CD14-positive monocyte (primary cell): ENCODE measurements at regions not wholly inside any gene's neighbourhood (a gene's known extent, or its start where the extent isn't known, plus 50 kb on each side); places are given as distances from the start of the nearest gene placed in this dataset.

Experiments
- DNase-seq, 3 donors: peaks; one replicate each; pipeline ENCODE4 v3.0.0-alpha.2; 2011 to 2022
- H2AFZ ChIP-seq: 2 replicates; pipeline ENCODE4 v1.6.0; 2012; ENCODE audit warnings: mild to moderate bottlenecking, low read depth, low read length, inconsistent platforms; ENCODE audit not compliant: insufficient read depth, poor library complexity, severe bottlenecking
- H3K27ac ChIP-seq, 2 donors: 1 replicate in 1 of 2; 2 replicates in 1 of 2; pipeline ENCODE4 v1.5.1; 2012 to 2013; ENCODE audit warnings: low read length in 2 of 2, control low read depth in 1 of 2, inconsistent platforms in 1 of 2, low read depth in 1 of 2, mild to moderate bottlenecking in 1 of 2
- H3K27me3 ChIP-seq, 2 donors: one replicate each; pipeline versions ENCODE4 v1.6.0 to v1.6.1; 2011 to 2013; ENCODE audit warnings: low read length in 2 of 2; ENCODE audit not compliant: control insufficient read depth in 2 of 2, insufficient read depth in 2 of 2
- H3K36me3 ChIP-seq, 2 donors: replicated peaks in 1 of 2; 1 replicate in 1 of 2; 2 replicates in 1 of 2; pipeline versions ENCODE4 v1.5.1 to v1.6.1; 2012 to 2013; ENCODE audit warnings: low read length in 2 of 2, control low read depth in 1 of 2, inconsistent platforms in 1 of 2, mild to moderate bottlenecking in 1 of 2; ENCODE audit not compliant: insufficient read depth in 2 of 2, control insufficient read depth in 1 of 2
- H3K4me1 ChIP-seq, 2 donors: 1 replicate in 1 of 2; 2 replicates in 1 of 2; pipeline versions ENCODE4 v1.5.1 to v1.6.1; 2012 to 2013; ENCODE audit warnings: low read length in 2 of 2, control low read depth in 1 of 2, inconsistent platforms in 1 of 2, mild to moderate bottlenecking in 1 of 2, moderate library complexity in 1 of 2; ENCODE audit not compliant: insufficient read depth in 2 of 2, control insufficient read depth in 1 of 2
- H3K4me2 ChIP-seq: replicated peaks from 2 replicates; pipeline ENCODE3; 2012; ENCODE audit warnings: low read length, moderate library complexity, mild to moderate bottlenecking; ENCODE audit not compliant: poor library complexity, severe bottlenecking; ENCODE audit errors: extremely low read depth
- H3K4me3 ChIP-seq, 3 experiments: fragments of 200-600 bp in 1 of 3; sonication (generic) in 1 of 3; replicated peaks in 1 of 3; 1 replicate in 2 of 3; 2 replicates in 1 of 3; pipeline ENCODE4 v1.5.1; 2011 to 2013; ENCODE audit warnings: low read length in 3 of 3, mild to moderate bottlenecking in 3 of 3, control low read depth in 2 of 3, low read depth in 2 of 3, inconsistent platforms in 1 of 3, moderate library complexity in 1 of 3
- H3K79me2 ChIP-seq: 2 replicates; pipeline ENCODE4 v1.6.0; 2012; ENCODE audit warnings: mild to moderate bottlenecking, control low read depth, inconsistent platforms, low read length, moderate library complexity; ENCODE audit not compliant: insufficient read depth
- H3K9ac ChIP-seq: 2 replicates; pipeline ENCODE4 v1.6.0; 2017; ENCODE audit warnings: low read length, mild to moderate bottlenecking; ENCODE audit not compliant: insufficient read depth, poor library complexity, severe bottlenecking
- H3K9me3 ChIP-seq, 2 donors: replicated peaks in 1 of 2; 1 replicate in 1 of 2; 2 replicates in 1 of 2; pipeline versions ENCODE4 v1.5.1 to v1.6.1; 2012 to 2013; ENCODE audit warnings: low read length in 2 of 2, control low read depth in 1 of 2; ENCODE audit not compliant: control insufficient read depth in 1 of 2, insufficient read depth in 1 of 2
- H4K20me1 ChIP-seq: 2 replicates; pipeline ENCODE4 v1.6.0; 2012; ENCODE audit warnings: mild to moderate bottlenecking, low read length, control low read depth, moderate library complexity; ENCODE audit not compliant: insufficient read depth
- H3K27ac Mint-ChIP-seq, 7 donors: one replicate each; pipeline ENCODE4 v1.8.0; 2020; ENCODE audit warnings: mild to moderate bottlenecking in 7 of 7, mixed read lengths in 7 of 7, moderate library complexity in 6 of 7, inconsistent platforms in 2 of 7
- H3K27me3 Mint-ChIP-seq, 3 donors: one replicate each; pipeline ENCODE4 v1.8.0; 2021 to 2022; ENCODE audit warnings: low read depth in 3 of 3, mild to moderate bottlenecking in 3 of 3, mixed read lengths in 3 of 3, moderate library complexity in 3 of 3, inconsistent platforms in 1 of 3
- H3K36me3 Mint-ChIP-seq, 2 donors: one replicate each; pipeline ENCODE4 v1.8.0; 2020; ENCODE audit warnings: mixed read lengths in 2 of 2, inconsistent platforms in 1 of 2, mild to moderate bottlenecking in 1 of 2
- H3K4me1 Mint-ChIP-seq: one replicate; pipeline ENCODE4 v1.8.0; 2020; ENCODE audit warnings: mild to moderate bottlenecking, mixed read lengths
- H3K4me3 Mint-ChIP-seq, 2 donors: one replicate each; pipeline ENCODE4 v1.8.0; 2020; ENCODE audit warnings: mild to moderate bottlenecking in 2 of 2, mixed read lengths in 2 of 2, moderate library complexity in 1 of 2
- H3K9me3 Mint-ChIP-seq, 7 donors: one replicate each; pipeline ENCODE4 v1.8.0; 2020 to 2022; ENCODE audit warnings: mixed read lengths in 7 of 7, mild to moderate bottlenecking in 6 of 7, moderate library complexity in 6 of 7, inconsistent platforms in 2 of 7
- CTCF ChIP-seq: fragments of 200-600 bp; IDR thresholded peaks from one replicate; pipeline ENCODE4 v1.8.0; 2022; ENCODE audit warnings: antibody characterized with exemption, mild to moderate bottlenecking
- WGBS: methylation state at CpG from one replicate; pipeline ENCODE4 v1.1.5; 2013; ENCODE audit warnings: missing lambda C conversion rate; ENCODE audit not compliant: insufficient coverage; 5-methylcytosine and 5-hydroxymethylcytosine counted together
- intact Hi-C, 2 donors: fragments of 100-400 bp; cut with micrococcal nuclease; formaldehyde crosslinking; loops; one replicate each; pipeline versions ENCODE4 v1.15.0 to v1.15.1; 2023

- H3K9me3 ChIP-seq: peaks cover 0 to 3% of the 10 kb centered on the region in 2 donors
- H3K27ac ChIP-seq: no peak overlapping the region
- H2AFZ ChIP-seq: no peak overlapping the region
- H3K27ac Mint-ChIP-seq: no peak overlapping the region
- no peak overlapping the region for H3K4me3 Mint-ChIP-seq
- H3K4me3 ChIP-seq: no peak overlapping the region
- H3K4me2 ChIP-seq: no peak overlapping the region
- no peaks in the 10 kb centered on the region for H3K27me3 Mint-ChIP-seq
- WGBS: 100% methylated on average over 1 of the region's 6 CpGs
- H3K9me3 Mint-ChIP-seq: peaks cover 0 to 6% (median 3%) of the 10 kb centered on the region in 7 donors
- no peak for TF ChIP-seq CTCF
- no peaks in the 10 kb centered on the region for H3K79me2 ChIP-seq
- H3K36me3 Mint-ChIP-seq: no peaks in the 10 kb centered on the region
- H3K27me3 ChIP-seq: no peaks in the 10 kb centered on the region
- no peaks in the 10 kb centered on the region for H3K4me1 ChIP-seq
- H3K9ac ChIP-seq: no peak overlapping the region
- intact Hi-C loops: no loop called here
- no peaks in the 10 kb centered on the region for H3K4me1 Mint-ChIP-seq
- no peaks in the 10 kb centered on the region for H3K36me3 ChIP-seq
- no peak for DNase-seq
- H4K20me1 ChIP-seq: no peaks in the 10 kb centered on the region
Measured at GRCh38 chr2:139949242-139949972, 1169.2 kb upstream of the NXPH2 start.

GRCh38 chr2:139946690-139947089 lies 1166.5 kb upstream of the NXPH2 start:
- H3K9ac ChIP-seq: no peak overlapping the region
- no peaks in the 10 kb centered on the region for H3K4me1 ChIP-seq
- H4K20me1 ChIP-seq: no peaks in the 10 kb centered on the region
- H3K4me3 ChIP-seq: no peak overlapping the region
- no peaks in the 10 kb centered on the region for H3K27me3 Mint-ChIP-seq
- no peak for DNase-seq
- H3K4me2 ChIP-seq: no peak overlapping the region
- no peaks in the 10 kb centered on the region for H3K27me3 ChIP-seq
- intact Hi-C loops: no loop called here
- no peak overlapping the region for H3K27ac ChIP-seq
- H3K4me3 Mint-ChIP-seq: no peak overlapping the region
- peaks cover 0 to 3% of the 10 kb centered on the region in 2 donors for H3K9me3 ChIP-seq
- H3K79me2 ChIP-seq: no peaks in the 10 kb centered on the region
- no peaks in the 10 kb centered on the region for H3K36me3 ChIP-seq
- no peaks in the 10 kb centered on the region for H3K36me3 Mint-ChIP-seq
- TF ChIP-seq CTCF: no peak
- H3K27ac Mint-ChIP-seq: no peak overlapping the region
- no peak overlapping the region for H2AFZ ChIP-seq
- no CpG with 5 or more reads among the region's 2 CpGs for WGBS
- peaks cover 2 to 6% (median 4%) of the 10 kb centered on the region in 7 donors for H3K9me3 Mint-ChIP-seq
- no peaks in the 10 kb centered on the region for H3K4me1 Mint-ChIP-seq
